Right lobe of liver (tissue), 4 donors: ENCODE measurements at regions not wholly inside any gene's neighbourhood (a gene's known extent, or its start where the extent isn't known, plus 50 kb on each side); places are given as distances from the start of the nearest gene placed in this dataset.
"Not testable (repeated sequence)": the region's sequence is repeated elsewhere in the genome, so short reads cannot be mapped to it uniquely, and the experiment has no call there.

Experiments used
- CTCF ChIP-seq, 4 donors: fragments of 200-600 bp in 3 of 4; fragments of 450-650 bp in 1 of 4; IDR thresholded peaks; one replicate each; pipeline versions ENCODE4 v1.5.1 to v1.8.0; 2016 to 2022; ENCODE audit warnings: antibody characterized with exemption in 4 of 4, mild to moderate bottlenecking in 2 of 4
- POLR2A ChIP-seq: fragments of 450-650 bp; IDR thresholded peaks from one replicate; pipeline ENCODE4 v1.6.1; 2017; ENCODE audit warnings: antibody characterized with exemption, mild to moderate bottlenecking
- donor health status: DM: no; HTN: no; CAD: no.
- donor health status: DM: no; HTN: no; CAD: no.
- donor health status: DM: no; HTN: yes; CAD: no.

- not testable (repeated sequence) for TF ChIP-seq POLR2A; CTCF (IDR thresholded peaks at IDR 0.05)
Measured at GRCh38 chr15:84401461-84401860, 165.9 kb downstream of the GOLGA6L4 start.
